Astrocyte of the hippocampus (primary cell): ENCODE measurements at regions not wholly inside any gene's neighbourhood (a gene's known extent, or its start where the extent isn't known, plus 50 kb on each side); places are given as distances from the start of the nearest gene placed in this dataset.

Source experiments
- DNase-seq: peaks from one replicate; pipeline ENCODE4 v3.0.0; 2011; ENCODE audit warnings: low read depth, low spot score

GRCh38 chr6:113137426-113137825, 719.7 kb upstream of the MARCKS start:
- DNase-seq = peak; percentile 55

DNA sequence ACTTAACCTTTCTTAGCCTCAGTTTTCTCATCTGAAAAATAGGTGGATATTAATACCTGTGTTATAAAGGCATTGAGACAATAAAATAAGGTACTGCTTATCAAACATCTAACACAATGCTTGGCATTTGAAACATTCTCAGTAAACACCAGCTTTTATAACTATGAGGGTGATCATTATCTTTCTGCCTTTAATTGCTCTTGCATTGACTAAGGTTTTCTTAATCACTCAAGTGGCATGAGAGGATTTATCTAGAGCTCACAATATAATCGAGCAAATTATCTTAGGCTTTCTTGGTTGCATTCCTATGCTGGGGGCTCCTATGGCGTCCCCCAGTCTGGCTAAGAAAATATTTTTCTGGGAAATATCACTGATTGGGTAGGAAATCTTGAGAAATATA, 716.4 kb upstream of the MARCKS start:
- no peak for DNase-seq

- no peak for DNase-seq
These were observed 715.2 kb upstream of the MARCKS start for GRCh38 chr6:113141901-113142300.

DNA sequence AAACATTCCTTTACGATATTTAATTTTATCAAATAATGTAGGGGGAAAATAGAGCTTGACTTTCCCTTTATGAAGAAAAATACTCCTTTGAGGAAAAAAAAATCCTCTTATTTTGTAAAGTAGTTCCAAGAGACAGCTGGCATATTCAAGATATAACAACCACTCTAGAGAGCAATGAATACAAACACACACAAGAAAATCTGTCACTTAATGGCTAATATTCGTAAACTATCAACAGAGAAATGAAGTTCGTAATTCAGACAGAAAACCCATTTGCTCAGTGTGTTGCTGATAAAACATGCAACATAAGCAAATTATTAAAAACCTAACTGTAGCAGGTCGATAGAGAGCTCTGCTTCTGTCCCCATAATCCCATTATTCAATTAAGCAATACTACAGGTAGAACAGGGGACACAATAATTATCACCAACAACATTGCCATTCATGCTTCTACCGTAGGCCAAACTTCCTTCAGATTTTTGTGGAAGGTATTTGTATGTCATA, 714.4 kb upstream of the MARCKS start:
- no peak for DNase-seq

GRCh38 chr6:113143206-113143605, 713.9 kb upstream of the MARCKS start:
- no peak for DNase-seq

- no peak for DNase-seq
These were observed 713.0 kb upstream of the MARCKS start for GRCh38 chr6:113144117-113144516.

- DNase-seq = no peak
These were observed 710.3 kb upstream of the MARCKS start for GRCh38 chr6:113146878-113147277.

GRCh38 chr6:113147544-113147943, 709.6 kb upstream of the MARCKS start:
- peak; percentile 21 for DNase-seq

GRCh38 chr6:113148566-113148965, 708.6 kb upstream of the MARCKS start:
- no peak for DNase-seq

DNA sequence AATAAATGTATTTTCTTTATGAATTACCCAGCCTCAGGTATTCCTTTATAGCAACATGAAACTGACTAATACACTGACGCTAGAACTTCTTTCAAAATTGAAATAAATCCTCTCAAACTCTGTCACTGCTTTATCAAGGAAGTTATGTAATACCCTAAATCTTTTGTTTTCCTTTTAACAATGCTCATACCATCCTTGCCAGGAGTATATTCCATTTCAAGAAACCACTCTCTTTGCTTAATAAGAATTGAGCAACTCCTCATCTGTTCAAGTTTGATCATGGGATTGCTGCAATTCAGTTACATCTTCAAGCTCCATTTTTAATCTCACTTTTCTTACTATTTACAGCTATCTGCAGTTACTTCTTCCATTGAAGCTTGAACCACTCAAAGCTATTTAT, 707.6 kb upstream of the MARCKS start:
- DNase-seq = no peak

GRCh38 chr6:113160306-113161017, 696.7 kb upstream of the MARCKS start:
- DNase-seq = no peak

DNA sequence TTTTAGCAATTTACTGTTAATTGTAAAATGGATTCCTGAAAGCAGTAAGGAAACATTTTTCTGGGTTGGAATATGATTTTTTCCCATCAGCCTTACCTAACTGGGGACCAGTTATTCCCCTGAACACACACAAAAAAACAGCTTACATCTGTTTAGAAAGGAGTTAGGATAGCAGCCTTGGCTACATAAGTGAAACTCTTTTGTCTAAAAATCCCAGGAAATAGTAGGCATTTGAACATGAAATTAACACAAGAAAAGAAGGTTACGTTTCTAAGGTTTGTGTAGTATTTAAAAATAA, 696.2 kb upstream of the MARCKS start:
- no peak for DNase-seq

DNA sequence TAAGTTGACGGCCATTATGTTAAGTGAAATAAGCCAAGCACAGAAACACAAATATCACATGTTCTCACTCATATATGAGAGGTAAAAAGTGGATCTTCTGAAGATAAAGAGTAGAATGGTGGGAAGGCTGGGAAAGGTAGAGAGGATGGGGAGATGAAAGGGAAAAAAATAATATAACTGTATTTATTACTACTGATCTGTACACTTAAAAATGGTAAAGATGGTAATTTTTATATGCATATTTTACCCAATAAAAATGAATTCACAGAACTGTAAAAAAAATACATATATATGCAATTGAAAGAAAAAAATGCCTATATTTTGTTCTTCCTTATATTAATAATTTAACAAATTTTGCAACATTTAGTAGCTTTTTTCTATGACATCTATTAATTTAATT, 694.4 kb upstream of the MARCKS start:
- DNase-seq = no peak

DNA sequence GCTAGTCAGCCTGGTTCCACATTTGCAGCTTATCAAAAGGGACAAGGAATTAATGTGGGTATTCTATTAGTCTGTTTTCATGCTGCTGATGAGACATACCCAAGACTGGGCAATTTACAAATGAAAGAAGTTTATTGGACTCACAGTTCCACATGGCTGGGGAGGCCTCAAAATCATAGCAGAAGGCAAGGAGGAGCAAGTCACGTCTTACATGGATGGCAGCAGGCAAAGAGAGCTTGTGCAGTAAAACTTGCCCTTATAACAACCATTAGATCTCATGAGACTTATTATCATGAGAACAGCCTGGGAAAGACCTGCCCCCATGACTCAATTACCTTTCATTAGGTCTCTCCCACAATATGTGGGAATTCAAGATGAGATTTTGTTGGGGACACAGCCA, 689.1 kb upstream of the MARCKS start:
- no peak for DNase-seq

- no peak for DNase-seq
These were observed 687.7 kb upstream of the MARCKS start for GRCh38 chr6:113169484-113169883.

DNA sequence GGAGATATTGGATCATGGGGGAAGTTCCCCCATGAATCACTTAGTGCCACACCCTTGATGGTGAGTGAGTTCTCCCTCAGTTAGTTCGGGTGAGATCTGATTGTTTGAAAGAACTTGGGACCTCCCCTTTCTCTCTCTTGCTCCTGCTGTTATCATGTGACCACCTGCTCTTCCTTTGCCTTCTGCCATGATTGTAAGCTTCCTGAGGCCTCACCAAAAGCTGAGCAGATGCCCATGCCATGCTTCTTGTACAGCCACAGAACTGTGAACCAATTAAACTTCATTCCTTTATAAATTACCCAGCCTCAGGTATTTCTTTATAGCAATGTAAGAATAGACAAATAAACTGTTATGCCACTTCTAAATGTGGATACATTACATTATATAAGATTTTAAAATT, 686.7 kb upstream of the MARCKS start:
- no peak for DNase-seq

GRCh38 chr6:113171882-113172281, 685.3 kb upstream of the MARCKS start:
- DNase-seq = no peak

- peak; percentile 46 for DNase-seq
These were observed 684.6 kb upstream of the MARCKS start for GRCh38 chr6:113172531-113172966.

DNA sequence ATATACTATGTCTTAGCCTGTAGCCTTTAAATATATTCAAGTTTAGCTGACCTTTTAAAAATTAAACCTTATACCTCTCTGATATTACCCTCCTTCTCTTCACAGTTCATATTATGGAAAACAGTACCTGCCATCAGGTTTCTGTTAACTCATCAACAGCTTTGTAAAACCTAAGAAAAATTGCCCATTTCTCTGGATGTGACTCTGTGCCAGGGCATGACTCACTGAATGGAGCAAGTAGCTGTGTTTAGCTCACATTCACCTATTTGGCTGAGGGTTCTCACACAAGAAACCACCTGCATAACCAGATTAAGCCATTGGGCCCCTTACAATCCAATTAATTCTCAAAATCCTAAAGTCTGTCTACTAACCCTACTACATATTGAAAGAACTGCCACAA, 678.8 kb upstream of the MARCKS start:
- peak; percentile 57 for DNase-seq

DNA sequence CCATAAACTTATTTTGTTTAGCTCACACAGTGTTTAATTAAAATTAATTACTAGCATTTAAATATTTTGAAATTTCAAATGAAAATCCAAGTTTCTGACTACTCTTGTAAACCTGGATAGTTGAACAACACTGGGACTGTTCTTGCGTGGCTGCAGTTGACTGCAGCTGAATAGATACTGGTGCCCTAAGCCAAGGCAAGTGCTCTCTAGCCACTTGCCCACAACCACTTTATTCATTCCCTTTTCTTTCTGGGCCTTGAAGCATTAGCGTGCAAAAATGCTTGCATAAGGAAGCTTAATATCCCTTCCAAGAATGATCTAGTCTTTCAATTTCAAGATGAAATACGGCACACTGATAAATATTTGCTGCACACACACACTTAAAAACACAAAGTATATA, 676.0 kb upstream of the MARCKS start:
- DNase-seq = no peak

GRCh38 chr6:113182370-113183141, 674.6 kb upstream of the MARCKS start:
- DNase-seq = peak; percentile 67

- peak; percentile 84 for DNase-seq
These were observed 672.9 kb upstream of the MARCKS start for GRCh38 chr6:113184291-113184690.

GRCh38 chr6:113184736-113185135, 672.4 kb upstream of the MARCKS start:
- DNase-seq = no peak
